ENCODE measurements at regions not wholly inside any gene's neighbourhood (a gene's known extent, or its start where the extent isn't known, plus 50 kb on each side); places are given as distances from the start of the nearest gene placed in this dataset.

- TF ChIP-seq ZHX1 (CRISPR knock-in tag; IDR thresholded peaks at IDR 0.05; ENCODE audit: low read depth) (no peak), FOXP1 (IDR thresholded peaks at IDR 0.05) (no peak), FOXP1 (CRISPR knock-in tag; IDR thresholded peaks at IDR 0.05) (no peak), PHF21A (CRISPR knock-in tag; IDR thresholded peaks at IDR 0.05) (no peak), NFE2L1 (CRISPR knock-in tag; IDR thresholded peaks at IDR 0.05; ENCODE audit: borderline replicate concordance) (no peak), CBX1 (IDR thresholded peaks at IDR 0.05; ENCODE audit: low read depth) (no peak), SP1 (IDR thresholded peaks at IDR 0.05) (no peak), SP1 (CRISPR knock-in tag; IDR thresholded peaks at IDR 0.05) (no peak), ZNF792 (CRISPR knock-in tag; IDR thresholded peaks at IDR 0.05) (no peak)
Observed at GRCh38 chr13:58598241-58598640, 966.7 kb downstream of the PCDH17 start (continued).

DNA sequence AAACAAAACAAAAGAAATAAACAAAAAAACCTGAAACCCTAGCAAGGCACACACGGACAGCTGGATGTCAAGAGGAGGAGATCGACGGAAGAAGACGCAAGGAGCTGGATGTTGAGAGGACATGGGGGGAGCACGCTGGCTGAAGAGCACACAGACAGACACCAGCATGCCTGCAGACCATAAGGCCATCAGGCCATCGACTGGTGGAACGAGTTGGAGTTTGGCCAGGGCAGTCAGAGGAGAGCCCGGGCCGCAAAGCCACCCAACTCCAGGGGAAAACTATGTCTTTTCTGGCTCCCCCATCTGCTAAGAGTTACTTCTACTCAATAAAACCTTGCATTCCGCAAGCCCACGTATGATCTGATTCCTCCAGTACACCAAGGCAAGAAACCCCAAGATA is 979.6 kb downstream of the PCDH17 start:
- no peak overlapping the region for H3K27ac ChIP-seq (ENCODE audit: extremely low read length, insufficient read depth, low read length)
- TF ChIP-seq ARID3A (IDR thresholded peaks at IDR 0.05; ENCODE audit: low read depth, low read length) (no peak), NFIB (CRISPR knock-in tag; IDR thresholded peaks at IDR 0.05; ENCODE audit: borderline replicate concordance) (no peak), JDP2 (CRISPR knock-in tag; IDR thresholded peaks at IDR 0.05; ENCODE audit: borderline replicate concordance) (no peak), ZNF747 (CRISPR knock-in tag; IDR thresholded peaks at IDR 0.05; ENCODE audit: borderline replicate concordance) (no peak), HMGXB3 (CRISPR knock-in tag; IDR thresholded peaks at IDR 0.05; ENCODE audit: borderline replicate concordance) (no peak)
- TF ChIP-seq, protein P1, sequence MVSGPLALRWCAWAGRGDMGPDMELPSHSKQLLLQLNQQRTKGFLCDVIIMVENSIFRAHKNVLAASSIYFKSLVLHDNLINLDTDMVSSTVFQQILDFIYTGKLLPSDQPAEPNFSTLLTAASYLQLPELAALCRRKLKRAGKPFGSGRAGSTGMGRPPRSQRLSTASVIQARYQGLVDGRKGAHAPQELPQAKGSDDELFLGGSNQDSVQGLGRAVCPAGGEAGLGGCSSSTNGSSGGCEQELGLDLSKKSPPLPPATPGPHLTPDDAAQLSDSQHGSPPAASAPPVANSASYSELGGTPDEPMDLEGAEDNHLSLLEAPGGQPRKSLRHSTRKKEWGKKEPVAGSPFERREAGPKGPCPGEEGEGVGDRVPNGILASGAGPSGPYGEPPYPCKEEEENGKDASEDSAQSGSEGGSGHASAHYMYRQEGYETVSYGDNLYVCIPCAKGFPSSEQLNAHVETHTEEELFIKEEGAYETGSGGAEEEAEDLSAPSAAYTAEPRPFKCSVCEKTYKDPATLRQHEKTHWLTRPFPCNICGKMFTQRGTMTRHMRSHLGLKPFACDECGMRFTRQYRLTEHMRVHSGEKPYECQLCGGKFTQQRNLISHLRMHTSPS (CRISPR knock-in tag; IDR thresholded peaks at IDR 0.05; ENCODE audit: low read depth) = no peak

More for the DNA sequence above, 979.6 kb downstream of the PCDH17 start:
- ATAC-seq (no peak), FAIRE-seq (no peak), DNase-seq (ENCODE audit: low spot score) (no peak)
- peaks cover 66% of the 10 kb centered on the region for H3K9me3 ChIP-seq (ENCODE audit: low read length)
- H3K27me3 ChIP-seq (ENCODE audit: control insufficient read depth in 1 of 2, insufficient read depth in 2 of 2, low read length in 2 of 2) = no peaks in the 10 kb centered on the region; a peak in 1 of 5 replicates
- CTCF ChIA-PET (ENCODE audit: low intra/inter-chr PET ratio, low total read pairs) = no interaction called here
- POLR2A ChIA-PET = no interaction called here
- no peak overlapping the region for H3K4me3 ChIP-seq (replicated peaks in 1 of 3; ENCODE audit: insufficient read depth in 1 of 3, low read depth in 2 of 3, low read length in 3 of 3)
- intact Hi-C loops (cut with micrococcal nuclease; ENCODE audit: unreplicated experiment) = no loop called here
- in situ Hi-C loops (cut with HindIII; ENCODE audit: extremely low pct_ligation_motif_present, low pct_unique_long_range_greater_than_20kb) = no loop called here
- no TSS peak for BruUV-seq (replicated peaks)
- H4K20me1 ChIP-seq (ENCODE audit: insufficient read depth, low read length) = no peaks in the 10 kb centered on the region
- H3K4me2 ChIP-seq (ENCODE audit: low read depth, low read length) = no peak overlapping the region
- H3K4me1 ChIP-seq (ENCODE audit: insufficient read depth, low read length) = no peaks in the 10 kb centered on the region
- H3K36me3 ChIP-seq (replicated peaks in 1 of 2; ENCODE audit: control insufficient read depth in 1 of 2, insufficient read depth in 2 of 2, low read length in 2 of 2) = no peaks in the 10 kb centered on the region
- WGBS (ENCODE audit: low lambda C conversion rate) = 42% methylated on average over 9 of the region's 11 CpGs
- H3K9ac ChIP-seq (ENCODE audit: insufficient read depth, low read depth, low read length) = no peak overlapping the region
- H2AFZ ChIP-seq (ENCODE audit: low read length) = no peak overlapping the region
- H3K79me2 ChIP-seq (ENCODE audit: insufficient read depth, low read length) = no peaks in the 10 kb centered on the region

Data from HepG2 (cell line).